HG03097 (cell line): ENCODE measurements at regions not wholly inside any gene's neighbourhood (a gene's known extent, or its start where the extent isn't known, plus 50 kb on each side); places are given as distances from the start of the nearest gene placed in this dataset.

ENCODE experiments used
- ATAC-seq: cut with Tn5 transposase; IDR thresholded peaks from one replicate; pipeline ENCODE4 v1.9.1; 2021; ENCODE audit not compliant: unreplicated experiment, low FRiP score

- ATAC-seq: no peak
Measured at GRCh38 chr5:167971706-167972105, 319.7 kb upstream of the WWC1 start.

DNA sequence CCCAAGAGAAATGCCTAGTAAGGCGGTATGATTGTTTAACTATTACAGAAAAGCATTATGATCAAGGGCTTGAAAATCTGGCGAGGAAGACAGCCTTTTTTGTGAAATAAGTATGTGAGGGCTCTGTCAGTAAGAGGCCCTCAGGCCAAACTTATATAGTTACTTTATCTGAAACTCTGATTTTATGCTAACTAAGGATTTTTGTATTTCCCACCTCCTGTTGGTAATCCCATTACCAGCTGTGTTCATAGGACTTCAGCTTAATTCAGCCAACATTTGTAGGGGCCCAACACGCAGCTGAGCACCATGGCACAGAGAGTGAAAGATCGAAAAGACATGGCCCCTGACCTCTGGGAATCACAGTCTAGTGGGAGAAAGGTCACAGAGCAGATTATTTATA, 318.3 kb upstream of the WWC1 start:
- no peak for ATAC-seq

DNA sequence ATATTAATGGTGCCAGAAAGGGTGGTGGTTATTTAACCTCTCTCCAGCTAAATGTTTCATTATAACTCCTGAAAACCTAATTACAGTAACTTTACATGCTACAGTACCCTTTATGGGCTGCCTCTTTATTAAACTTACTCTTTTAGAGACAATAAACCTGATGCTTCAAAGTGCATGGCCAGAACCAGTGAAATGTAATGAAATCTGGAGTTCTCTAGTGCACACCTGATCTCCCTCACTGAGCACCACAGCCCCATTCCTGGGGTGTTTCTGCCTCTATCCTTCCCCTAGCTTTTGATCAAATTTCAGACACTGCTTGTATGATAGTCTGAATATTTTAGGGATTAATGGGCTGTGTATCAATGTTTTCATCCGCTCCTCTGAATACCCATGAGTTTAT, 306.5 kb upstream of the WWC1 start:
- no peak for ATAC-seq

DNA sequence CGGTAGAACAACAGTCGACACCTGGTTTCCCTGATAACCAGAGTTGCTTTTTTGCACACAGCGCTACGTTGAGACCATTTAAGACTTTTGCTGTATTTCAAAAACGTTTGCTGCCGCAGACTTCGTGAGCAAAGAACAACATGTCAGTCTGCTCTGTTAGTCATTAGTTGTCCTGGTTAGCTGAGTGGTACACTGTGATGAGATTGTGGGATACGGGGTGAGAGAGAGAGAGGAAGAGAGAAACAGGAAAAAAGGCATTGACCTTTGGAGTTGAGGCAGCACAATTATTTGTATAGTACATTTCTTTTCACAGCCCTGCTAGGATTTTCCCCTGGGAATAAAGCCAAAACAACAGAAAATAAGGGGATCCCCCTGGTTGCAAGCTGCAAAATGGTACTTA, 306.1 kb upstream of the WWC1 start:
- ATAC-seq: no peak

DNA sequence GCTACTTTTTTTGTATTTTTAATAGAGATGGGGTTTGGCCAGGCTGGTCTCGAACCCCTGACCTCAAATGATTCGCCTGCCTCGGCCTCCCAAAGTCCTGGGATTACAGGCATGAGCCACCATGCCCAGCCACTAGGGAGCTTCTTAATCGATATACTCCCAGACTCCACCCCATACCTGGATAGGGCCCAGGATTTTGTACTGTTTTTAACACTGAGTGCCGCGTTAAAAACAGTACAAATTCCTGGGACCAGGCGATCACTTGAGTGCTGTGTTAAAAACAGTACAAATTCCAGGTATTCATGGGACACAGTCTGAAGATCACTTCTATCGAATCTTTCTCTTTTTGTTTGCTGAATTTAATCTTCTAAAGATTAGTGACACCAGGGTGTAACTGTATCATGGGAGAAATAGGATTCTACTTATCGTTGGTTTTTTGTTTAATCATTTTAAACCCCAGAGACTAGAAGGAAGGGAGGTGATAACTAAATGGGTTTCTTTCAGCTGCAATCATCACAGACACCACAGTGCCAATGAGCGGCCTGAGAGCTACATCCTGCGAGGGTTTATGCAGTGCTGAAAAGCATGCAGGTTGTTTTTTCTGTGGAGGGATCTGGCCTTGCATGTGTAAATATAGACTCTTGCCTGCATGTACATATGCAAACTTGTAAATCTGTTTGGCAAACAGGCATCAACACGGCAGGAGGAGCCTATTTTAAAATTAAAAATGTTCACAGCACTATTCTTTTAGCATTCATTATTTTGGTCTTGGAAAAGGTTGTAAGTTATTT, 303.8 kb upstream of the WWC1 start:
- ATAC-seq: no peak

DNA sequence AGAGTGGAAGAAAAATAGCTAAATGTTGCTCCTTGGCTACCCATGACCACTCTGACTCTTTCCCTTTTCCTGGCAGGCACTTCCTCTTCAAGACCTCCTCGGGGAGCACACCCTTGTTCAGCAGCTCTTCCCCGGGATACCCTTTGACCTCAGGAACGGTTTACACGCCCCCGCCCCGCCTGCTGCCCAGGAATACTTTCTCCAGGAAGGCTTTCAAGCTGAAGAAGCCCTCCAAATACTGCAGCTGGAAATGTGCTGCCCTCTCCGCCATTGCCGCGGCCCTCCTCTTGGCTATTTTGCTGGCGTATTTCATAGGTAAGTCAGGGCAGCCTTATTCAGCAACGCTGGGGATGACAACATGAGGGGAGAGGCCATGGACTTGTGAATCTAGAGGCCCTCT, 298.6 kb upstream of the WWC1 start:
- no peak for ATAC-seq

GRCh38 chr5:167993771-167994170, 297.7 kb upstream of the WWC1 start:
- ATAC-seq: no peak

DNA sequence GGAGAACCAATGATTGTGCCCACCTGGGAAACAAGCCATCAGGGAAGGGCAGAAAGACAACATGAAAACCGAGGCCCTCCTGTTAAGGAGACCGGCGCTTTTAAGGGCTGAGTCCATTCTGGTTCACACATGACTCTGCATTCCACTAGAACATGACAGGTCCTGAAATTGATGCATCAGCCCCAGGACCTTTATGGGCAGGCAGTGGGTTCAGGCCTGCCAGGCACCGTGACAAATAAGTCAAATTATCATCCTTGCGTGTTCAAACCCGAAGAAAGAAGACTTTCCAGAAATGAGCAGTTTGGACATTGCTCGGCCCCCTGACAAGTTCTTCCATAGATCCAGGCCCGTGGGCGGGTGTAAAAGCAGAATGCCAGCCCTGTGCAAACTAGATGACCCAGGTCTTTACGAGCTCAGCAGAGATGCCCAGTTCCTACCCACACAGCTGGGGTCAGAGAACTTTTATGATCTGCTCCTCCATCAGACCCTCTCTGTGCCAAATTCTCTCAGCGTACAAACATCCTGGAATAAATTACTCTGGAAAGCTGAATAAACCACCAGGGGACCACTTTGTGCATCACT, 295.5 kb upstream of the WWC1 start:
- ATAC-seq: no peak

DNA sequence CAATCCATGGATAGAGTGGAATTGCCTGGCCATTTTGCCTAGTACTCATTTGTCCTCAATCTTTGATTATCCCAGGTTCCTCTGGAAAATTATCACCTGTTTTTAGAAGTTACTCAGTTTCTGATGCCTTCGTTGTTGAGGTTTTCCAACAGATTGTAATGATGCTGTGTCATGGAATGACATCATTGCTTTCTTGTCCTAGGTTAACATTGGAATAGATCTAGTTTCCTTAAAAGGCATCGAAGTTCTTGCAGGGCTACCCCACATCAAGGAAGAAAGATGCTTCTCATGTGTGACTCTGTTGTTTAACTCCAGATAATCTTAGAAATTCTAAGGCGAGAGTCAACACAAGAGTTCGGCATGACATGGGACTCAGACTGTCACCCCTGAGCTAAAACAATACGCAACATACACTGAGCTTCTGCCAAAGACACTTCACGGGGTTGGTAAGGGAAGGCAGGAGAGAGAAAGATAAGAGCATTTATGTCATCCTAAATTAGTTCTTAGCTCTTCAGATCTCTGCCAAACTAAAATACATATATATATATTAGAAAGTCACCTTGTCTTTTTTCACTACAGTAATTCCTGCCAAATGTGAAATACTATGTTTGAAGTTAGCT, 293.2 kb upstream of the WWC1 start:
- ATAC-seq: no peak

- no peak for ATAC-seq
Measured at GRCh38 chr5:167999182-167999581, 292.3 kb upstream of the WWC1 start.

GRCh38 chr5:168001318-168001717, 290.1 kb upstream of the WWC1 start:
- ATAC-seq: no peak

- no peak for ATAC-seq
Measured at GRCh38 chr5:168002116-168002515, 289.3 kb upstream of the WWC1 start.

DNA sequence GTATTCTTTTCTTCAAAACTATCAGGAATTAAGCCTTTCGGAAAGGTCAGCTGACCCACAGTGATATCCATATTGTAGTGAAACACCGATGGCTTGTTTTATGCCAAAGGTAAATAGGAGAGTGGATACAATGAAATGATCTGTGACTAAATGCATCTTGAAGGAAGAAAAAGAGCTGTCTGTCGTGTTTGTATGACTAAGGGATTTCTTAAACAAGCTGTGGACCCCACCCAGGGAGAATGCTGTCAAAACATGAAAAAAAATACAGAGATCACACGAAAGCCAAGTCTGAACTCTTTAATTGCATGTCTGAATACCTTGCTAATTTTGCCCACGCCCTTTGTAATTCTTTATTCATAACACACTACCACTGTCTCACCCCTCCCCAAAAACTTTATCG, 286.4 kb upstream of the WWC1 start:
- ATAC-seq: no peak

DNA sequence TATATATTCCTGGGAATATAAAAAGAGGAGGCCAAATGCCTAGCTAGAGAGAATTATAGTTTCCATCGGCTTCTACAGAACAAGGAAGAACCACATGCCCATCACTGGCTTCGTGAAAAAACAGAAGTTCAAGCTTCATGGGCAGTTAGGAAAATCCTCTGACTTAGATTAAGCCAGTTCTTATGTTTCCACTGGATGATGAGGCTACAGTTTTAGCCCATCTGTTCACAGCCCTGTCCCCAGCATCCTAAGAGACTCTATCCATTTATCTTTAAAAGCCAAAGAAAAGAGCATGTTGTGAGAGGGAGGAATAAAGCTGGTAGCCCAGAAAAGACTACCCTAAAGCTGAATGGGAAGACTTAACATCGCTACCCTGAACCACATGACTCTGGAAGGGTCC, 285.5 kb upstream of the WWC1 start:
- ATAC-seq: no peak

DNA sequence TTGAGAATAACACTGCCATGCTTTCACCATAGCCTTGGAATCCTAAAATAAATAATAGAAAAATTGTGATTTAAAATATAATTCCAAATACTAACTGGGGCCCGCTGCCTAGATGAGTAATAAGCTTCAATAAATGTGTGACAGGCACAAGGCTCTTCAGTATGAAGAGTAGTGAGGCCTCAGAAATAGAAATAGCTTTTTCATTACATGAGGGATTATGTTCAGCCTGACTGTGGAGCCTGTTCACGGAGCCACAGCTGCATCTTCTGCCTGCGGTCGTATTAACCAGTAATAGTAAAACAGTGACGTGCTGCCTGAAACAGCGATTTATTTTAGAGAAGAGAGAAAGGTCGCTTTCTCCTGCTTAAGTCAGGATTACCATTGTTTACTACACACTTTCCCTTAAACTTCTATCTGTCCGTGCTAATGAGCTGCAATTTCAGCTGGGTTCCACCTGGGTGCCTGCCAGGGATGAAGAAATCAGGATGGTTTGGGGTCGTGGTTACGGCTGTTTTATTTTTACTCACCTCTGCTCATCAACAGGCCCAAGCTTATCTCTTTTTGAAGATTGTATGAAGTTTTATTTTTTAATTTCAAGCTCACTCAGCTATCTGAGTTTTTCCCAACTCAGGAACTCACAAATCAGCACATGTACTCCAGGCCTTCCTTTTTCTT, 284.9 kb upstream of the WWC1 start:
- ATAC-seq: no peak

DNA sequence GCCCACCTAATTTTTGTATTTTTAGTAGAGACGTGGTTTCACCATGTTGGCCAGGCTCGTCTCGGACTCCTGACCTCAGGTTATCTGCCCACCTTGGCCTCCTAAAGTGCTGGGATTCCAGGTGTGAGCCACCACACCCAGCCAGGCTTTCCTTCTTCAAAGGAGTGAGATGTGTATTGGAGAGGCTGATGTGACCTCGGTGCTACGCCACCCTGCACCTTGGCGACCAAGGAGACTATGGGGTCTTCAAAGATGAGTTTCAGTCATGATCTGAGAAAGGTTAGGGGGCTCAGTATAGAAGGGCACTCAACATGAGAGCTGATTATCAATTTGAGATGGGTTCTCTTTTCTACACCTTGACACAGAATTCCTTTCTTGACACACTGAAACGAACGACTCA, 284.2 kb upstream of the WWC1 start:
- no peak for ATAC-seq

GRCh38 chr5:168008555-168008954, 282.9 kb upstream of the WWC1 start:
- no peak for ATAC-seq

DNA sequence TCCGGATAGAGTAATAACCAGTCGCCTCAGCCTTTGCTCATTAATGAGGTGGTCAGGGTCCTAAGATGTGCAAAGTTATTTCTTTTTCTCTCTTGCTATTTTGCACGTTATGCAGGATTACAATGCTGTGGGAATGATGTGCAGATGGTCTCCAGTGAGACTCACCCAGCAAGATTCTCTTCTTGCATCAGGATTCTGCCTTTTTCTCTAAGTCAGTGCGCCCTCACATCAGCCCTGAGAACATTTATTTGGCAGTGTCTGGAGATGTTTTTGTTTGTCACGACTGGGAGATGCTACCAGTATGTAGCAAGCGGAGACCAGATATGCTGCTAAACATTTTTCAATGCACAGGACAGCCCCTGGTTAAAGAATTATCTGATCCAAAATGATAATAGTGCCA, 280.3 kb upstream of the WWC1 start:
- no peak for ATAC-seq

GRCh38 chr5:168012006-168012405, 279.4 kb upstream of the WWC1 start:
- ATAC-seq: no peak

GRCh38 chr5:168013546-168013945, 277.9 kb upstream of the WWC1 start:
- no peak for ATAC-seq

- no peak for ATAC-seq
Measured at GRCh38 chr5:168014433-168015123, 276.9 kb upstream of the WWC1 start.
